HG03521 (cell line): ENCODE measurements at regions not wholly inside any gene's neighbourhood (a gene's known extent, or its start where the extent isn't known, plus 50 kb on each side); places are given as distances from the start of the nearest gene placed in this dataset.

Experiments used
- ATAC-seq: cut with Tn5 transposase; IDR thresholded peaks from one replicate; pipeline ENCODE4 v1.9.1; 2021; ENCODE audit warnings: mild to moderate bottlenecking, moderate library complexity; ENCODE audit not compliant: unreplicated experiment

- no peak for ATAC-seq
These were observed 556.3 kb upstream of the TBL1XR1 start for GRCh38 chr3:177753451-177754155.

GRCh38 chr3:177754508-177754921, 557.2 kb upstream of the TBL1XR1 start:
- no peak for ATAC-seq

GRCh38 chr3:177758126-177758525, 560.8 kb upstream of the TBL1XR1 start:
- no peak for ATAC-seq

GRCh38 chr3:177760803-177761202, 563.5 kb upstream of the TBL1XR1 start:
- ATAC-seq = no peak

- no peak for ATAC-seq
These were observed 567.2 kb upstream of the TBL1XR1 start for GRCh38 chr3:177764377-177764912.

- no peak for ATAC-seq
These were observed 567.7 kb upstream of the TBL1XR1 start for GRCh38 chr3:177764933-177765332.

GRCh38 chr3:177770383-177771230, 573.3 kb upstream of the TBL1XR1 start:
- no peak for ATAC-seq

- no peak for ATAC-seq
These were observed 574.5 kb upstream of the TBL1XR1 start for GRCh38 chr3:177771780-177772179.

GRCh38 chr3:177772908-177773557, 575.8 kb upstream of the TBL1XR1 start:
- no peak for ATAC-seq

- ATAC-seq = no peak
These were observed 576.4 kb upstream of the TBL1XR1 start for GRCh38 chr3:177773717-177774116.

GRCh38 chr3:177776661-177777101, 579.4 kb upstream of the TBL1XR1 start:
- no peak for ATAC-seq

- peak; percentile 92 for ATAC-seq
These were observed 580.4 kb upstream of the TBL1XR1 start for GRCh38 chr3:177777699-177778098.

GRCh38 chr3:177778633-177779032, 581.4 kb upstream of the TBL1XR1 start:
- ATAC-seq = no peak

- no peak for ATAC-seq
These were observed 584.4 kb upstream of the TBL1XR1 start for GRCh38 chr3:177781686-177782161.

- no peak for ATAC-seq
These were observed 586.1 kb upstream of the TBL1XR1 start for GRCh38 chr3:177783338-177783737.

- ATAC-seq = no peak
These were observed 586.5 kb upstream of the TBL1XR1 start for GRCh38 chr3:177783767-177784166.

GRCh38 chr3:177787279-177788041, 590.2 kb upstream of the TBL1XR1 start:
- ATAC-seq = no peak

- ATAC-seq = no peak
These were observed 592.2 kb upstream of the TBL1XR1 start for GRCh38 chr3:177789500-177789899.

- no peak for ATAC-seq
These were observed 595.2 kb upstream of the TBL1XR1 start for GRCh38 chr3:177792311-177793030.

GRCh38 chr3:177793451-177793850, 596.2 kb upstream of the TBL1XR1 start:
- no peak for ATAC-seq
